K562 (cell line): ENCODE measurements at regions not wholly inside any gene's neighbourhood (a gene's known extent, or its start where the extent isn't known, plus 50 kb on each side); places are given as distances from the start of the nearest gene placed in this dataset.

Experiments used
- ARNT ChIP-seq, 2 experiments: fragments of 450-650 bp; IDR thresholded peaks; 2 replicates each; pipeline ENCODE4 v1.6.1; 2016; ENCODE audit warnings: mild to moderate bottlenecking in 1 of 2
- CREM ChIP-seq: IDR thresholded peaks from 2 replicates; pipeline ENCODE4 v1.6.1; 2014; ENCODE audit warnings: antibody characterized with exemption, low read depth
- FOXK1 ChIP-seq: sonication (generic); formaldehyde crosslinking; IDR thresholded peaks from 2 replicates; pipeline ENCODE4 v1.8.0; 2022; ENCODE audit warnings: missing genetic modification reagents, mild to moderate bottlenecking, borderline replicate concordance
- KAT8 ChIP-seq: fragments of 450-650 bp; IDR thresholded peaks from 2 replicates; pipeline ENCODE4 v1.6.1; 2016; ENCODE audit warnings: low read depth, mild to moderate bottlenecking
- MEF2A ChIP-seq: IDR thresholded peaks from 2 replicates; pipeline ENCODE4 v1.6.1; 2011; ENCODE audit warnings: low read depth, mild to moderate bottlenecking, low read length, moderate library complexity; ENCODE audit not compliant: control insufficient read depth
- POLR2B ChIP-seq: fragments of 450-650 bp; IDR thresholded peaks from 2 replicates; pipeline ENCODE4 v1.6.1; 2018; ENCODE audit warnings: low read depth; ENCODE audit not compliant: partially characterized antibody
- SPI1 ChIP-seq: IDR thresholded peaks from 2 replicates; pipeline ENCODE4 v1.6.1; 2011; ENCODE audit warnings: low read depth, low read length, control low read depth, borderline replicate concordance
- STAT6 ChIP-seq: sonication (generic); formaldehyde crosslinking; IDR thresholded peaks from 2 replicates; pipeline ENCODE4 v1.8.1; 2023; ENCODE audit warnings: mild to moderate bottlenecking, missing genetic modification reagents
- ZBTB1 ChIP-seq: sonication (generic); formaldehyde crosslinking; IDR thresholded peaks from 2 replicates; pipeline ENCODE4 v1.8.1; 2023; ENCODE audit warnings: missing genetic modification reagents, low read depth, mild to moderate bottlenecking, borderline replicate concordance

GRCh38 chr11:35876786-35877185, 67.1 kb upstream of the LDLRAD3 start:
- TF ChIP-seq SPI1 (no peak), KAT8 (no peak), FOXK1 (CRISPR knock-in tag) (no peak), POLR2B (no peak), MEF2A (no peak), ARNT (IDR thresholded peaks at IDR 0.05) (no peak), ZBTB1 (CRISPR knock-in tag) (no peak), STAT6 (no peak), CREM (no peak)
